Endothelial cell (in vitro differentiated cells): ENCODE measurements at regions not wholly inside any gene's neighbourhood (a gene's known extent, or its start where the extent isn't known, plus 50 kb on each side); places are given as distances from the start of the nearest gene placed in this dataset.
"Not testable (repeated sequence)": the region's sequence is repeated elsewhere in the genome, so short reads cannot be mapped to it uniquely, and the experiment has no call there.

ENCODE experiments used
- DNase-seq: peaks from one replicate; pipeline ENCODE4 v3.0.0; 2021; ENCODE audit warnings: low spot score
- H3K27ac Mint-ChIP-seq: one replicate; pipeline ENCODE4 v1.8.0; 2021; ENCODE audit warnings: mixed read lengths, inconsistent platforms; ENCODE audit not compliant: unreplicated experiment
- H3K27me3 Mint-ChIP-seq: one replicate; pipeline ENCODE4 v1.8.0; 2021; ENCODE audit warnings: mild to moderate bottlenecking, moderate library complexity, mixed read lengths, inconsistent platforms; ENCODE audit not compliant: unreplicated experiment
- H3K36me3 Mint-ChIP-seq: one replicate; pipeline ENCODE4 v1.8.0; 2021; ENCODE audit warnings: mild to moderate bottlenecking, low read depth, mixed read lengths, inconsistent platforms; ENCODE audit not compliant: unreplicated experiment
- H3K4me1 Mint-ChIP-seq: one replicate; pipeline ENCODE4 v1.8.0; 2021; ENCODE audit warnings: mild to moderate bottlenecking, mixed read lengths, inconsistent platforms; ENCODE audit not compliant: unreplicated experiment
- H3K4me3 Mint-ChIP-seq: one replicate; pipeline ENCODE4 v1.8.0; 2021; ENCODE audit warnings: mild to moderate bottlenecking, mixed read lengths, inconsistent platforms; ENCODE audit not compliant: unreplicated experiment
- H3K9me3 Mint-ChIP-seq: one replicate; pipeline ENCODE4 v1.8.0; 2021; ENCODE audit warnings: mixed read lengths, inconsistent platforms; ENCODE audit not compliant: unreplicated experiment
- TF ChIP-seq, protein P1 (sequence below): fragments of 200-600 bp; sonication (generic); IDR thresholded peaks from one replicate; pipeline ENCODE4 v1.5.0; 2021; ENCODE audit warnings: antibody characterized with exemption; ENCODE audit not compliant: unreplicated experiment

- no peak for DNase-seq
- H3K4me1 Mint-ChIP-seq: no peaks in the 10 kb centered on the region
- H3K27me3 Mint-ChIP-seq: peaks cover 2% of the 10 kb centered on the region
- no peak overlapping the region for H3K27ac Mint-ChIP-seq
- H3K4me3 Mint-ChIP-seq: no peak overlapping the region
- no peaks in the 10 kb centered on the region for H3K9me3 Mint-ChIP-seq
- TF ChIP-seq, protein P1, sequence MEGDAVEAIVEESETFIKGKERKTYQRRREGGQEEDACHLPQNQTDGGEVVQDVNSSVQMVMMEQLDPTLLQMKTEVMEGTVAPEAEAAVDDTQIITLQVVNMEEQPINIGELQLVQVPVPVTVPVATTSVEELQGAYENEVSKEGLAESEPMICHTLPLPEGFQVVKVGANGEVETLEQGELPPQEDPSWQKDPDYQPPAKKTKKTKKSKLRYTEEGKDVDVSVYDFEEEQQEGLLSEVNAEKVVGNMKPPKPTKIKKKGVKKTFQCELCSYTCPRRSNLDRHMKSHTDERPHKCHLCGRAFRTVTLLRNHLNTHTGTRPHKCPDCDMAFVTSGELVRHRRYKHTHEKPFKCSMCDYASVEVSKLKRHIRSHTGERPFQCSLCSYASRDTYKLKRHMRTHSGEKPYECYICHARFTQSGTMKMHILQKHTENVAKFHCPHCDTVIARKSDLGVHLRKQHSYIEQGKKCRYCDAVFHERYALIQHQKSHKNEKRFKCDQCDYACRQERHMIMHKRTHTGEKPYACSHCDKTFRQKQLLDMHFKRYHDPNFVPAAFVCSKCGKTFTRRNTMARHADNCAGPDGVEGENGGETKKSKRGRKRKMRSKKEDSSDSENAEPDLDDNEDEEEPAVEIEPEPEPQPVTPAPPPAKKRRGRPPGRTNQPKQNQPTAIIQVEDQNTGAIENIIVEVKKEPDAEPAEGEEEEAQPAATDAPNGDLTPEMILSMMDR: no peak
- no peaks in the 10 kb centered on the region for H3K36me3 Mint-ChIP-seq
These were observed 1564.0 kb upstream of the CDH9 start for GRCh38 chr5:28602429-28602828.

- H3K4me3 Mint-ChIP-seq, H3K4me1 Mint-ChIP-seq, H3K27ac Mint-ChIP-seq, H3K36me3 Mint-ChIP-seq, DNase-seq, H3K9me3 Mint-ChIP-seq, H3K27me3 Mint-ChIP-seq: not testable (repeated sequence)
These were observed 1558.3 kb upstream of the CDH9 start for GRCh38 chr5:28596707-28597106.

DNA sequence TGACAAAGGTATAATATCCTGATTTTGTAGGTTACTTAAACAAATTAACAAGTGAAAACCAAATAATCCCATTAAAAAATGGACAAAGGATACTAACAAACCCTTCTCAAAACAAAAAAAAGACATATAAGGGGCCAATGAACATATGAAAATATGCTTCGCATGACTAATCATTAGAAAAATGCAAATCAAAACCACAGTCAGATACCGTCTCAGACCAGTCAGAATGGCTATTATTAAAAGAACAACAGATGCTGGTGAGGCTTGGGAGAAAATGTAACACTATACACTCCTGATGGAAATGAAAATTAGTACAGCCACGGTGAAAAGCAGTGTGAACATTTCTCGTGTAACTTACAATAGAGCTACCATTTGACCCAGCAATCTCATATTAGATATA is 1542.2 kb upstream of the CDH9 start:
- no peaks in the 10 kb centered on the region for H3K4me1 Mint-ChIP-seq
- DNase-seq: no peak
- no peaks in the 10 kb centered on the region for H3K27me3 Mint-ChIP-seq
- H3K9me3 Mint-ChIP-seq: no peaks in the 10 kb centered on the region
- no peak overlapping the region for H3K4me3 Mint-ChIP-seq
- no peak overlapping the region for H3K27ac Mint-ChIP-seq
- TF ChIP-seq, protein P1: no peak
- no peaks in the 10 kb centered on the region for H3K36me3 Mint-ChIP-seq

- TF ChIP-seq, protein P1: no peak
- DNase-seq: no peak
- Mint-ChIP-seq H3K27ac (no peak overlapping the region), H3K9me3 (no peaks in the 10 kb centered on the region), H3K4me3 (no peak overlapping the region), H3K4me1 (no peaks in the 10 kb centered on the region), H3K27me3 (no peaks in the 10 kb centered on the region), H3K36me3 (no peaks in the 10 kb centered on the region)
These were observed 1537.6 kb upstream of the CDH9 start for GRCh38 chr5:28576022-28576421.

GRCh38 chr5:28575368-28575767 is 1537.0 kb upstream of the CDH9 start:
- Mint-ChIP-seq H3K4me3 (no peak overlapping the region), H3K9me3 (no peaks in the 10 kb centered on the region), H3K36me3 (no peaks in the 10 kb centered on the region)

More at GRCh38 chr5:28575368-28575767, 1537.0 kb upstream of the CDH9 start:
- Mint-ChIP-seq H3K4me1 (no peaks in the 10 kb centered on the region), H3K27me3 (no peaks in the 10 kb centered on the region), H3K27ac (no peak overlapping the region)
- TF ChIP-seq, protein P1: no peak
- no peak for DNase-seq
